Ishikawa (cell line): ENCODE measurements at regions not wholly inside any gene's neighbourhood (a gene's known extent, or its start where the extent isn't known, plus 50 kb on each side); places are given as distances from the start of the nearest gene placed in this dataset.

ENCODE experiments used
- CEBPB ChIP-seq: IDR thresholded peaks from 2 replicates; pipeline ENCODE4 v1.6.1; 2012
- CREB1 ChIP-seq: IDR thresholded peaks from 2 replicates; pipeline ENCODE4 v1.6.1; 2012; ENCODE audit warnings: low read depth
- EGR1 ChIP-seq: IDR thresholded peaks from 2 replicates; pipeline ENCODE4 v1.6.1; 2012
- EP300 ChIP-seq: IDR thresholded peaks from 2 replicates; pipeline ENCODE4 v1.6.1; 2012; ENCODE audit warnings: borderline replicate concordance
- RAD21 ChIP-seq: IDR thresholded peaks from 2 replicates; pipeline ENCODE4 v1.6.1; 2012; ENCODE audit warnings: low read depth
- REST ChIP-seq: IDR thresholded peaks from 2 replicates; pipeline ENCODE4 v1.6.1; 2012; ENCODE audit warnings: low read depth, mild to moderate bottlenecking
- TAF1 ChIP-seq: IDR thresholded peaks from 2 replicates; pipeline ENCODE4 v1.6.1; 2012; ENCODE audit warnings: low read depth, mild to moderate bottlenecking
- TCF12 ChIP-seq: IDR thresholded peaks from 2 replicates; pipeline ENCODE4 v1.6.1; 2012; ENCODE audit warnings: low read depth
- TEAD4 ChIP-seq: IDR thresholded peaks from 2 replicates; pipeline ENCODE4 v1.6.1; 2012
- YY1 ChIP-seq: IDR thresholded peaks from 2 replicates; pipeline ENCODE4 v1.6.1; 2012; ENCODE audit warnings: low read depth
- TF ChIP-seq, protein P1 (sequence below): IDR thresholded peaks from 2 replicates; pipeline ENCODE4 v1.6.1; 2012

DNA sequence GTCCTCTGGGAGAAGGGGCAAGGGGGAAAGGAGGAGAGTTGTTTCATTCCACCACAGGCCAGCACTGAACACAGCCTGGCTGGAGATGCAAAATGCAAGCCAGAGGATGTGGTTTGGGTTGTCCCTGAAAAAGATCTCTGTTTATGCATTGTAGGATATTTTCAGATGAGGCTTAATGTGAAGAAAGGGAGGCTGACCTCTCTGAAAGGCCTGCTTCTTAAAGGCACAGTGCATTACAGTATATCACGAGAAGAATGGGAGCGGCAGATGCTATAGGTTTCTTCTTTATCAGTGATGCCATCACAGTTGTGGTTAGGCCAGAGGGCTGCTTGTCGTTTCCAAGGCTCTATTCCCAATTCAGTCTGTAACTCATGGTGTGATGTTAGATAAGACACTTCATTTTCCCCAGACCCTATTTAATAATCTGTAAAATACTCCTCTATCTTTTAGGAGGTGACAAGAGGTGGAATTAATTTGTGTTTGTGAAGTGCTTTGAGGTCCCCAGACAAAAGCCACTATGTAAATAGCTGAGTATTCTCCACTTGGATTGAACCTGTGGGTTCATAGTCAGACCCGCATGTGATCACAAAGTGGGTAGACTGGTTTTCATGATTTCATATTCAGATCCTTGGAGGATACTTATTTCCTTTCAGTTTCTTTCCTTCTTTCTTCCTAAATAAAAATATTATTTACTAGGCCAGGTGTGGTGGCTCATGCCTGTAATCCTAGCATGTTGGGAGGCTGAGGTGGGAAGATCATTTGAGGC, 76.5 kb upstream of the WDR26 start:
- TF ChIP-seq, protein P1, sequence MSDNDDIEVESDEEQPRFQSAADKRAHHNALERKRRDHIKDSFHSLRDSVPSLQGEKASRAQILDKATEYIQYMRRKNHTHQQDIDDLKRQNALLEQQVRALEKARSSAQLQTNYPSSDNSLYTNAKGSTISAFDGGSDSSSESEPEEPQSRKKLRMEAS, result no peak
- TF ChIP-seq YY1, result no peak
- TF ChIP-seq CREB1, result no peak
- TF ChIP-seq EP300, result no peak
- no peak for TF ChIP-seq TAF1
- no peak for TF ChIP-seq REST
- TF ChIP-seq RAD21, result no peak
- TF ChIP-seq EGR1, result no peak
- TF ChIP-seq CEBPB, result no peak
- TF ChIP-seq TEAD4, result no peak
- no peak for TF ChIP-seq TCF12
